Kidney (tissue), 13 donors: ENCODE measurements at regions not wholly inside any gene's neighbourhood (a gene's known extent, or its start where the extent isn't known, plus 50 kb on each side); places are given as distances from the start of the nearest gene placed in this dataset.

Source experiments
- DNase-seq, 5 donors: peaks; one replicate each; pipeline ENCODE4 v3.0.0-alpha.2; 2013 to 2020
- FAIRE-seq: peaks from 2 replicates; lab custom pipeline; 2012; peaks lifted over from hg19 to GRCh38; lab: Jason Lieb, UNC
- H3K27ac ChIP-seq, 2 donors: one replicate each; pipeline ENCODE4 v1.7.0; 2013; ENCODE audit warnings: low read depth in 2 of 2, low read length in 2 of 2, inconsistent platforms in 1 of 2
- H3K27me3 ChIP-seq: one replicate; pipeline ENCODE4 v1.7.1; 2013; ENCODE audit warnings: low read length, inconsistent platforms; ENCODE audit not compliant: control insufficient read depth, insufficient read depth
- H3K36me3 ChIP-seq, 3 donors: one replicate each; pipeline versions ENCODE4 v1.7.0 to v1.7.1; 2013; ENCODE audit warnings: low read length in 3 of 3, control low read depth in 1 of 3, inconsistent platforms in 1 of 3; ENCODE audit not compliant: insufficient read depth in 3 of 3, control insufficient read depth in 2 of 3
- H3K4me1 ChIP-seq, 3 donors: one replicate each; pipeline versions ENCODE4 v1.7.0 to v1.7.1; 2013; ENCODE audit warnings: low read length in 3 of 3, inconsistent platforms in 1 of 3, low read depth in 1 of 3; ENCODE audit not compliant: control insufficient read depth in 2 of 3, insufficient read depth in 2 of 3
- H3K4me3 ChIP-seq, 3 donors: one replicate each; pipeline versions ENCODE4 v1.7.0 to v1.8.1; 2013; ENCODE audit warnings: low read length in 3 of 3, control low read depth in 1 of 3, inconsistent platforms in 1 of 3
- H3K9ac ChIP-seq, 3 donors: one replicate each; pipeline versions ENCODE4 v1.7.0 to v1.7.1; 2013; ENCODE audit warnings: low read length in 3 of 3, control low read depth in 1 of 3, inconsistent platforms in 1 of 3
- H3K9me3 ChIP-seq, 3 donors: one replicate each; pipeline versions ENCODE4 v1.7.0 to v1.7.1; 2013; ENCODE audit warnings: low read length in 3 of 3, control low read depth in 1 of 3, inconsistent platforms in 1 of 3; ENCODE audit not compliant: control insufficient read depth in 2 of 3, insufficient read depth in 1 of 3
- intact Hi-C: fragments of 100-400 bp; cut with DNase I; formaldehyde crosslinking; loops from one replicate; pipeline ENCODE4 v1.11.1; 2022
- TF ChIP-seq, protein P1 (sequence below): IDR thresholded peaks from 3 replicates; pipeline ENCODE4 v1.5.1; 2012; ENCODE audit warnings: mild to moderate bottlenecking, moderate library complexity, borderline replicate concordance; ENCODE audit not compliant: insufficient read depth; ENCODE audit errors: extremely low read depth
- donor health status: control.
- donor health status: control.
- donor health status: control.
- donor health status: control.
- donor health status: control.
- donor health status: DM: yes; HTN: yes; CAD: no.
- donor health status: Normal renal cell carcinoma (clear cell type).

DNA sequence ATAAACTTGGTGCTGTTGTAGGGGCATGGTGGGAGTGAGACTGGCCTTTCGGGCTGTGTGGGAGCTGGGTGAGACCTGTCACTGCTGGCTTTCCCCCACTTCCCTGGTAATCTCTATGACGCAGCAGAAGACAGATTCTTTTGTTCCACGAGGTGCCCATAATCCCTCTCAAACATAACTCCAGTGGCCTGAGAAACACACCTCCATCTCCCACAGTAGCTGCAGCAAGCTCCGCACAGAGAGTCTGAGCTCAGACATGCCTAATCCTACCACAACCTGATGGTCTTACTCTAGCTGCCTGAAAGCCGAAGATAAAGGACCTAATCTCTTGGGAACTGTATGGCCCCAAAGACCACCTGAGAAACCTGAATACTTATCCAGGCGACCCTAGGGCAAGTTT is 225.6 kb upstream of the CRBN start:
- H3K4me1 ChIP-seq = no peaks in the 10 kb centered on the region
- TF ChIP-seq, protein P1, sequence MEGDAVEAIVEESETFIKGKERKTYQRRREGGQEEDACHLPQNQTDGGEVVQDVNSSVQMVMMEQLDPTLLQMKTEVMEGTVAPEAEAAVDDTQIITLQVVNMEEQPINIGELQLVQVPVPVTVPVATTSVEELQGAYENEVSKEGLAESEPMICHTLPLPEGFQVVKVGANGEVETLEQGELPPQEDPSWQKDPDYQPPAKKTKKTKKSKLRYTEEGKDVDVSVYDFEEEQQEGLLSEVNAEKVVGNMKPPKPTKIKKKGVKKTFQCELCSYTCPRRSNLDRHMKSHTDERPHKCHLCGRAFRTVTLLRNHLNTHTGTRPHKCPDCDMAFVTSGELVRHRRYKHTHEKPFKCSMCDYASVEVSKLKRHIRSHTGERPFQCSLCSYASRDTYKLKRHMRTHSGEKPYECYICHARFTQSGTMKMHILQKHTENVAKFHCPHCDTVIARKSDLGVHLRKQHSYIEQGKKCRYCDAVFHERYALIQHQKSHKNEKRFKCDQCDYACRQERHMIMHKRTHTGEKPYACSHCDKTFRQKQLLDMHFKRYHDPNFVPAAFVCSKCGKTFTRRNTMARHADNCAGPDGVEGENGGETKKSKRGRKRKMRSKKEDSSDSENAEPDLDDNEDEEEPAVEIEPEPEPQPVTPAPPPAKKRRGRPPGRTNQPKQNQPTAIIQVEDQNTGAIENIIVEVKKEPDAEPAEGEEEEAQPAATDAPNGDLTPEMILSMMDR = no peak
- no peaks in the 10 kb centered on the region for H3K27me3 ChIP-seq
- no peak overlapping the region for H3K4me3 ChIP-seq
- no peak overlapping the region for H3K9ac ChIP-seq
- intact Hi-C loops = no loop called here
- peaks cover 0 to 10% (median 5%) of the 10 kb centered on the region in 3 donors for H3K9me3 ChIP-seq
- no peak for FAIRE-seq
- no peak for DNase-seq
- no peaks in the 10 kb centered on the region for H3K36me3 ChIP-seq
- H3K27ac ChIP-seq = no peak overlapping the region

DNA sequence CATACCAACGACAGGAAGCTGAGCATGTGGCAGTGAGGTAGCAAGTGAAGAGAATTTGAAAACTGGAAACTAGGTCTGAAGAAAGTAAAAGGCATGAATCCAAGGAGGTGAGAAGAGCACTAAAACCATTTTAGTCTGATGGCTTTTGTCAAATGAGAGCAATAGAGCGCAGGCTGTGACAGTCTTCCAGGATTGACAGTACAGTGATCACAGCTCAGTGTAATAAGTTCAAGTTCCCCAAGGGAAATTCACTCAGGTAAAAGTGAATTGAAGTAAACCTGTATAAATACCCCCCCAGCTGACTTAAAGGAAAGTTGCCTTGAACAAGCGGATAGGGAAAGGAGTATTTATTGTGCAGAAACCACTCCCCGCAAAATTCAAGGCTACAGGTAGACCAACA is 224.2 kb upstream of the CRBN start:
- no peak for FAIRE-seq
- peaks cover 0 to 10% (median 5%) of the 10 kb centered on the region in 3 donors for H3K9me3 ChIP-seq
- no peaks in the 10 kb centered on the region for H3K4me1 ChIP-seq
- H3K4me3 ChIP-seq = no peak overlapping the region
- no peaks in the 10 kb centered on the region for H3K36me3 ChIP-seq
- H3K27me3 ChIP-seq = no peaks in the 10 kb centered on the region
- no peak for DNase-seq
- intact Hi-C loops = no loop called here
- TF ChIP-seq, protein P1 = no peak
- no peak overlapping the region for H3K9ac ChIP-seq
- H3K27ac ChIP-seq = no peak overlapping the region

DNA sequence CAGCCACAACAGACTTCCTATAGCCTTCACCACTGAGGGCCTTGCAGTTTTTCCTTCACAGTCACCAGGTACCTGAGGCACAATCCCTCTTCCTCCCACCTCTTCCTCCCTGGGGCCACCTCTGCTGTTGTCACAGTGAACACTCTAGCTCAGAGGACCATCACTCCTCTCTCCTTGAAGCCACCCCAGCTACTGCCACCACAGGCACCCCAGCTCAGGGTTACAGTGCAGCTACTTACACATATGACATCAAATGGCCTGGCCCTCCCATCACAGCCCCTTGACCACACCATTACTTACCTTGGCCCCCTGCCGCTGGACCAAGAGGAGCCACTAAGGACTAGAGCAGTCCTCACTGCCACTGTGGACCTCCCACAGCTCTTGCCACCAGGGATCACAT is 213.5 kb upstream of the CRBN start:
- FAIRE-seq = no peak
- Histone ChIP-seq H3K4me3 (no peak overlapping the region), H3K9me3 (peaks cover 0 to 2% (median 0%) of the 10 kb centered on the region in 3 donors), H3K9ac (no peak overlapping the region), H3K27ac (no peak overlapping the region), H3K36me3 (no peaks in the 10 kb centered on the region), H3K27me3 (no peaks in the 10 kb centered on the region), H3K4me1 (no peaks in the 10 kb centered on the region)
- intact Hi-C loops = no loop called here
- peak in 1 of 5 donors; percentile 48 for DNase-seq
- TF ChIP-seq, protein P1 = no peak

DNA sequence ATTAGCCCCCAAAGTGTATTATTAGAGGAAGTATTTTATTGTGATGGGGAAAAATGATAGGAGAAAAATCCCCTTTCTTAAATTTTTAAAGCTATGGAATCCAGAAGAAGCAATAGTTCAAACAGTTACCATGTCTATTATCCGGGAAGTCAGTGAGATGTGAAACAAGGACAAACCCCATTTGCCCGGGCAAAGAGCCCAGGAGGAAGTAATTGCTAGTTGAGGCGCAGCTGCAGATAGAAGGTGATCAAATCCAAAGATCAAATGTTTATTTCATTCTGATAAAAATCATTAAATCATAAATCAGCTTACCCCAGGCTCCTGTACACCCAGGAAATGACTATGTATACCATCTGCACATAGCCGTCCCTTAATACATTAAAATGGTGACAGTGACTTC is 204.0 kb upstream of the CRBN start:
- no peaks in the 10 kb centered on the region for H3K4me1 ChIP-seq
- FAIRE-seq (no peak), DNase-seq (no peak)
- no peak overlapping the region for H3K27ac ChIP-seq
- no peaks in the 10 kb centered on the region for H3K9me3 ChIP-seq
- H3K9ac ChIP-seq = no peak overlapping the region
- H3K36me3 ChIP-seq = no peaks in the 10 kb centered on the region
- TF ChIP-seq, protein P1 = no peak
- intact Hi-C loops = no loop called here
- no peaks in the 10 kb centered on the region for H3K27me3 ChIP-seq
- no peak overlapping the region for H3K4me3 ChIP-seq
